Vagina (tissue), 2 donors: ENCODE measurements at regions not wholly inside any gene's neighbourhood (a gene's known extent, or its start where the extent isn't known, plus 50 kb on each side); places are given as distances from the start of the nearest gene placed in this dataset.

Experiments used
- CTCF ChIP-seq, 3 experiments: fragments of 450-650 bp in 2 of 3; fragments of 200-600 bp in 1 of 3; sonication (generic) in 1 of 3; IDR thresholded peaks; one replicate each; pipeline ENCODE4 v1.5.1; 2017 to 2019; ENCODE audit warnings: antibody characterized with exemption in 3 of 3, mild to moderate bottlenecking in 2 of 3, moderate library complexity in 2 of 3
- POLR2A ChIP-seq, 2 donors: fragments of 450-650 bp; IDR thresholded peaks; one replicate each; pipeline ENCODE4 v1.6.1; 2017; ENCODE audit warnings: antibody characterized with exemption in 2 of 2, mild to moderate bottlenecking in 2 of 2, moderate library complexity in 2 of 2

GRCh38 chr1:36664571-36665287 is 182.0 kb upstream of the CSF3R start:
- TF ChIP-seq CTCF (IDR thresholded peaks at IDR 0.05) (no peak), POLR2A (IDR thresholded peaks at IDR 0.05) (no peak)
